HepG2 (cell line): ENCODE measurements at regions not wholly inside any gene's neighbourhood (a gene's known extent, or its start where the extent isn't known, plus 50 kb on each side); places are given as distances from the start of the nearest gene placed in this dataset.

Experiments used
- ATAC-seq: fragments of 200-7000 bp; cut with Tn5 transposase; 3 replicates; pipeline ENCODE4 v1.9.1; 2020; ENCODE audit warnings: mild to moderate bottlenecking, moderate library complexity
- BruUV-seq: library from RNA; stranded (reverse); fragments of 400-500 nt; replicated peaks from 2 replicates; lab custom pipeline; 2021; lab: Mats Ljungman, UMichigan
- CTCF ChIA-PET: fragments of 300-600 bp; formaldehyde crosslinking; extraction: SDS; loops from one replicate; lab custom pipeline; 2021; ENCODE audit warnings: low total read pairs, inconsistent platforms, low intra/inter-chr PET ratio; lab: Yijun Ruan, JAX
- POLR2A ChIA-PET: fragments of 350-600 bp; sonication (Branson Sonifier 250); formaldehyde crosslinking; loops from one replicate; lab custom pipeline; 2020; ENCODE audit warnings: antibody characterized with exemption, inconsistent platforms; lab: Yijun Ruan, JAX
- DNase-seq: peaks from one replicate; pipeline ENCODE4 v3.0.0-alpha.2; 2015; ENCODE audit warnings: low spot score
- FAIRE-seq: peaks from 3 replicates; lab custom pipeline; 2011; peaks lifted over from hg19 to GRCh38; lab: Jason Lieb, UNC
- H2AFZ ChIP-seq: one replicate; pipeline ENCODE4 v1.6.1; 2011; ENCODE audit warnings: low read length, inconsistent platforms
- H3K27ac ChIP-seq: fragments of 300-600 bp; 3 replicates; pipeline ENCODE4 v1.8.0; 2011; ENCODE audit warnings: mixed run types, mild to moderate bottlenecking, mixed read lengths, low read length, inconsistent platforms; ENCODE audit not compliant: insufficient read depth; ENCODE audit errors: extremely low read length
- H3K27me3 ChIP-seq, 2 experiments: fragments of 200-600 bp in 1 of 2; 2 replicates in 1 of 2; 3 replicates in 1 of 2; pipeline versions ENCODE4 v1.6.0 to v1.8.0; 2011; ENCODE audit warnings: low read length in 2 of 2, mild to moderate bottlenecking in 2 of 2, moderate library complexity in 2 of 2, inconsistent platforms in 1 of 2; ENCODE audit not compliant: insufficient read depth in 2 of 2, control insufficient read depth in 1 of 2
- H3K36me3 ChIP-seq, 2 experiments: fragments of 200-600 bp in 1 of 2; replicated peaks in 1 of 2; 2 replicates in 1 of 2; 3 replicates in 1 of 2; pipeline versions ENCODE4 v1.5.1 to v1.8.0; 2011; ENCODE audit warnings: low read length in 2 of 2, inconsistent platforms in 1 of 2; ENCODE audit not compliant: insufficient read depth in 2 of 2, control insufficient read depth in 1 of 2
- H3K4me1 ChIP-seq: 2 replicates; pipeline ENCODE4 v1.5.1; 2012; ENCODE audit warnings: low read length, inconsistent platforms; ENCODE audit not compliant: insufficient read depth
- H3K4me2 ChIP-seq: 2 replicates; pipeline ENCODE4 v1.6.0; 2011; ENCODE audit warnings: low read depth, low read length, inconsistent platforms
- H3K4me3 ChIP-seq, 3 experiments: fragments of 200-600 bp in 1 of 3; sonication (generic), shearing (Covaris generic) in 1 of 3; replicated peaks in 1 of 3; 2 replicates each; pipeline ENCODE4 v1.5.1; 2011 to 2016; ENCODE audit warnings: low read length in 3 of 3, inconsistent platforms in 2 of 3, low read depth in 2 of 3, mild to moderate bottlenecking in 2 of 3, control low read depth in 1 of 3, mixed read lengths in 1 of 3; ENCODE audit not compliant: insufficient read depth in 1 of 3
- H3K79me2 ChIP-seq: one replicate; pipeline ENCODE4 v1.6.1; 2011; ENCODE audit warnings: low read length, inconsistent platforms; ENCODE audit not compliant: insufficient read depth
- H3K9ac ChIP-seq: 2 replicates; pipeline ENCODE4 v1.6.0; 2011; ENCODE audit warnings: mild to moderate bottlenecking, low read depth, low read length, inconsistent platforms; ENCODE audit not compliant: insufficient read depth
- H3K9me3 ChIP-seq: 2 replicates; pipeline ENCODE4 v1.5.1; 2012; ENCODE audit warnings: mild to moderate bottlenecking, low read length
- H4K20me1 ChIP-seq: 2 replicates; pipeline ENCODE4 v1.6.0; 2011; ENCODE audit warnings: inconsistent platforms, mild to moderate bottlenecking, low read length, moderate library complexity; ENCODE audit not compliant: insufficient read depth
- ATRX ChIP-seq: sonication (generic); formaldehyde crosslinking; IDR thresholded peaks from 2 replicates; pipeline ENCODE4 v1.4.0; 2020; ENCODE audit warnings: missing genetic modification reagents, borderline replicate concordance
- HNF1B ChIP-seq: sonication (generic); formaldehyde crosslinking; IDR thresholded peaks from 2 replicates; pipeline ENCODE4 v1.5.1; 2020; ENCODE audit warnings: mild to moderate bottlenecking, moderate library complexity, missing genetic modification reagents
- HNRNPK ChIP-seq: fragments of 200-400 bp; formaldehyde crosslinking; IDR thresholded peaks from 2 replicates; pipeline ENCODE4 v1.6.1; 2018; ENCODE audit warnings: low read length, low read depth, moderate library complexity, mild to moderate bottlenecking; ENCODE audit not compliant: poor library complexity, severe bottlenecking
- JARID2 ChIP-seq: sonication (generic); formaldehyde crosslinking; IDR thresholded peaks from 2 replicates; pipeline ENCODE4 v1.8.1; 2023; ENCODE audit warnings: missing genetic modification reagents, inconsistent platforms; ENCODE audit not compliant: insufficient replicate concordance
- PAF1 ChIP-seq: IDR thresholded peaks from 2 replicates; pipeline ENCODE4 v1.6.1; 2016; ENCODE audit warnings: missing genetic modification reagents, missing compliant biosample characterization
- POLR2AphosphoS5 ChIP-seq: IDR thresholded peaks from 2 replicates; pipeline ENCODE4 v1.6.1; 2012; ENCODE audit warnings: low read depth, low read length
- TAF15 ChIP-seq: fragments of 200-400 bp; formaldehyde crosslinking; IDR thresholded peaks from one replicate; pipeline ENCODE4 v1.6.1; 2018; ENCODE audit warnings: mild to moderate bottlenecking, low read depth, low read length; ENCODE audit not compliant: poor library complexity, severe bottlenecking
- ZFP90 ChIP-seq: sonication (generic); formaldehyde crosslinking; IDR thresholded peaks from 2 replicates; pipeline ENCODE4 v1.8.0; 2022; ENCODE audit warnings: missing genetic modification reagents, mild to moderate bottlenecking, inconsistent platforms, borderline replicate concordance
- ZNF12 ChIP-seq: sonication (generic); formaldehyde crosslinking; IDR thresholded peaks from 2 replicates; pipeline ENCODE4 v1.5.0; 2020; ENCODE audit warnings: missing genetic modification reagents
- ZNF263 ChIP-seq: sonication (generic); formaldehyde crosslinking; IDR thresholded peaks from 2 replicates; pipeline ENCODE4 v1.4.0; 2020; ENCODE audit warnings: missing genetic modification reagents
- ZNF329 ChIP-seq: sonication (generic); formaldehyde crosslinking; IDR thresholded peaks from 2 replicates; pipeline ENCODE4 v1.9.0; 2021; ENCODE audit warnings: low read depth, mild to moderate bottlenecking, missing genetic modification reagents
- ZNF446 ChIP-seq: sonication (generic); formaldehyde crosslinking; IDR thresholded peaks from 2 replicates; pipeline ENCODE4 v1.5.0; 2020; ENCODE audit warnings: mild to moderate bottlenecking, missing genetic modification reagents
- ZNF713 ChIP-seq: sonication (generic); formaldehyde crosslinking; IDR thresholded peaks from 2 replicates; pipeline ENCODE4 v1.4.0; 2020; ENCODE audit warnings: mild to moderate bottlenecking, missing genetic modification reagents
- ZNF816 ChIP-seq: sonication (generic); formaldehyde crosslinking; IDR thresholded peaks from 2 replicates; pipeline ENCODE4 v1.8.0; 2022; ENCODE audit warnings: missing genetic modification reagents, mild to moderate bottlenecking, borderline replicate concordance
- ZSCAN20 ChIP-seq: sonication (generic); formaldehyde crosslinking; IDR thresholded peaks from 2 replicates; pipeline ENCODE4 v1.4.0; 2020; ENCODE audit warnings: missing genetic modification reagents, mild to moderate bottlenecking, borderline replicate concordance
- WGBS: methylation state at CpG from one replicate; pipeline ENCODE4 v1.1.6; 2017; ENCODE audit warnings: low lambda C conversion rate; 5-methylcytosine and 5-hydroxymethylcytosine counted together
- in situ Hi-C: cut with HindIII; loops from 2 replicates; pipeline ENCODE4 v1.10.0; 2017; ENCODE audit warnings: low pct_unique_long_range_greater_than_20kb; ENCODE audit not compliant: extremely low pct_ligation_motif_present
- intact Hi-C: fragments of 100-400 bp; cut with micrococcal nuclease; formaldehyde crosslinking; loops from one replicate; pipeline ENCODE4 v1.10.0; 2022; ENCODE audit not compliant: unreplicated experiment

DNA sequence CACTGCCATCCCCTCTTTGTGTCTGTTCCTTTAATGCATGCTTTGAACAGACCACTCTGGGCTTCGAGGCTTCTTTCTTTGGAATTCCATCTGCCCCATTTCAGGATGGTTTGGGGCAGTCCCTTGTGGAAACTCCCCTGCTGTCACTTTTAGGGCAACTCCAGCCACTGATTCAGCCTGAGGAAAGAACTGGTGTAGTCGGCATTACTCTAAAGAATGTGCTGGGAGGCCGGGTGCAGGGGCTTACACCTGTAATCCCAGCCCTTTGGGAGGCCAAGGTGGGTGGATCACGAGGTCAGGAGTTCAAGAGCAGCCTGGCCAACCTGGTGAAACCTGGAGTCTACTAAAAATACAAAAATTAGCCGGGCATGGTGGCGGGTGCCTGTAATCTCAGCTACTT lies 358.1 kb upstream of the NUPR2 start:
- Histone ChIP-seq H3K4me2 (no peak overlapping the region), H3K27ac (no peak overlapping the region), H3K4me1 (no peaks in the 10 kb centered on the region), H3K9me3 (peaks cover 95% of the 10 kb centered on the region), H4K20me1 (no peaks in the 10 kb centered on the region), H3K4me3 (no peak overlapping the region), H3K9ac (no peak overlapping the region), H2AFZ (no peak overlapping the region), H3K27me3 (no peaks in the 10 kb centered on the region), H3K79me2 (no peaks in the 10 kb centered on the region), H3K36me3 (no peaks in the 10 kb centered on the region)
- intact Hi-C loops (no loop called here), in situ Hi-C loops (no loop called here)
- no peak for TF ChIP-seq ZNF263 (CRISPR knock-in tag)
- no peak for TF ChIP-seq ZNF713 (CRISPR knock-in tag)
- no peak for TF ChIP-seq POLR2AphosphoS5
- no peak for TF ChIP-seq PAF1 (CRISPR knock-in tag)
- no peak for TF ChIP-seq ZSCAN20 (CRISPR knock-in tag)
- TF ChIP-seq JARID2 (CRISPR knock-in tag), result no peak
- TF ChIP-seq ZNF329 (CRISPR knock-in tag), result no peak
- TF ChIP-seq ATRX (CRISPR knock-in tag), result no peak
- no peak for TF ChIP-seq TAF15
- TF ChIP-seq ZNF816 (CRISPR knock-in tag), result no peak
- BruUV-seq, result no TSS peak
- 0% methylated on average over 5 of the region's 6 CpGs for WGBS
- DNase-seq (no peak), ATAC-seq (no peak), FAIRE-seq (no peak)
- POLR2A ChIA-PET, result no interaction called here
- CTCF ChIA-PET, result no interaction called here

GRCh38 chr7:56471811-56472210 lies 355.6 kb upstream of the NUPR2 start:
- no peak overlapping the region for H2AFZ ChIP-seq
- no peak overlapping the region for H3K4me2 ChIP-seq
- H3K9me3 ChIP-seq, result peaks cover 96% of the 10 kb centered on the region
- H3K9ac ChIP-seq, result no peak overlapping the region
- ChIA-PET CTCF (no interaction called here), POLR2A (no interaction called here)
- FAIRE-seq, result no peak
- no CpG with 5 or more reads among the region's 2 CpGs for WGBS
- no peak overlapping the region for H3K27ac ChIP-seq
- H3K4me3 ChIP-seq, result no peak overlapping the region
- no TSS peak for BruUV-seq
- H3K27me3 ChIP-seq, result no peaks in the 10 kb centered on the region
- no peaks in the 10 kb centered on the region for H4K20me1 ChIP-seq
- no peaks in the 10 kb centered on the region for H3K36me3 ChIP-seq
- H3K79me2 ChIP-seq, result no peaks in the 10 kb centered on the region
- DNase-seq, result no peak
- H3K4me1 ChIP-seq, result no peaks in the 10 kb centered on the region
- in situ Hi-C loops (no loop called here), intact Hi-C loops (no loop called here)
- ATAC-seq, result no peak
- no peak for TF ChIP-seq ZFP90 (CRISPR knock-in tag)
- TF ChIP-seq HNRNPK, result no peak
- TF ChIP-seq HNF1B (CRISPR knock-in tag), result no peak
- TF ChIP-seq ZNF446 (CRISPR knock-in tag), result no peak
- TF ChIP-seq ZNF12 (CRISPR knock-in tag), result no peak
